SU-DHL-6 (cell line): ENCODE measurements at regions not wholly inside any gene's neighbourhood (a gene's known extent, or its start where the extent isn't known, plus 50 kb on each side); places are given as distances from the start of the nearest gene placed in this dataset.
"Not testable (repeated sequence)": the region's sequence is repeated elsewhere in the genome, so short reads cannot be mapped to it uniquely, and the experiment has no call there.

ENCODE experiments used
- H2AFZ ChIP-seq: fragments of 200-600 bp; sonication (generic); 2 replicates; pipeline ENCODE4 v1.6.1; 2014; ENCODE audit warnings: low read depth, mild to moderate bottlenecking, moderate library complexity, mixed read lengths, antibody characterized with exemption, low read length; ENCODE audit not compliant: severe bottlenecking
- H3F3A ChIP-seq: fragments of 200-600 bp; shearing (Covaris generic); 2 replicates; pipeline ENCODE4 v1.6.0; 2016; ENCODE audit warnings: antibody characterized with exemption, mild to moderate bottlenecking; ENCODE audit not compliant: insufficient read depth
- H3K27ac ChIP-seq: fragments of 200-600 bp; sonication (generic); 2 replicates; pipeline ENCODE4 v1.5.1; 2016; ENCODE audit warnings: low read depth, mild to moderate bottlenecking, low read length, moderate library complexity, mixed read lengths
- H3K27me3 ChIP-seq: fragments of 200-600 bp; sonication (generic), shearing (Covaris generic); 2 replicates; pipeline ENCODE4 v1.6.0; 2014; ENCODE audit warnings: mild to moderate bottlenecking, low read length
- H3K36me3 ChIP-seq: fragments of 200-600 bp; sonication (generic); 2 replicates; pipeline ENCODE4 v1.6.1; 2014; ENCODE audit warnings: mild to moderate bottlenecking, low read length, mixed read lengths
- H3K4me2 ChIP-seq: fragments of 300-600, 200-600 bp; shearing (Covaris generic), sonication (generic); 2 replicates; pipeline ENCODE4 v1.6.0; 2014; ENCODE audit warnings: low read length, low read depth, mild to moderate bottlenecking; ENCODE audit not compliant: poor library complexity, severe bottlenecking
- H3K4me3 ChIP-seq: fragments of 200-600 bp; sonication (generic); 2 replicates; pipeline ENCODE4 v1.5.1; 2014; ENCODE audit warnings: antibody characterized with exemption, low read length, mild to moderate bottlenecking, mixed read lengths; ENCODE audit not compliant: insufficient read depth, poor library complexity, severe bottlenecking
- H3K79me2 ChIP-seq: fragments of 200-600 bp; sonication (generic); 2 replicates; pipeline ENCODE4 v1.6.1; 2014; ENCODE audit warnings: mild to moderate bottlenecking, low read length, moderate library complexity; ENCODE audit not compliant: insufficient read depth
- H3K9ac ChIP-seq: fragments of 200-600 bp; sonication (generic); 2 replicates; pipeline ENCODE4 v1.7.0; 2014; ENCODE audit warnings: mild to moderate bottlenecking, low read length
- H3K9me2 ChIP-seq: fragments of 200-600 bp; sonication (generic); replicated peaks from 2 replicates; pipeline ENCODE4 v1.6.1; 2014; ENCODE audit warnings: low read length; ENCODE audit not compliant: insufficient read depth
- H3K9me3 ChIP-seq: fragments of 200-600 bp; sonication (generic); 2 replicates; pipeline ENCODE4 v1.6.1; 2014; ENCODE audit warnings: low read length, mixed read lengths; ENCODE audit not compliant: insufficient read depth
- H4K20me1 ChIP-seq: fragments of 200-600 bp; sonication (generic); 2 replicates; pipeline ENCODE4 v1.6.1; 2014; ENCODE audit warnings: low read depth, mild to moderate bottlenecking, antibody characterized with exemption, low read length, moderate library complexity, mixed read lengths
- EZH2phosphoT487 ChIP-seq: fragments of 200-600 bp; sonication (generic), shearing (Covaris generic); conservative IDR thresholded peaks from 2 replicates; pipeline ENCODE4 v1.6.1; 2018; ENCODE audit warnings: mild to moderate bottlenecking, antibody characterized with exemption, low read length, moderate library complexity, mixed read lengths
- TF ChIP-seq, protein P1 (sequence below): fragments of 200-600 bp; sonication (generic); IDR thresholded peaks from one replicate; pipeline ENCODE4 v1.5.1; 2017; ENCODE audit warnings: antibody characterized with exemption, mild to moderate bottlenecking, low read length, moderate library complexity; ENCODE audit not compliant: insufficient read depth, poor library complexity, severe bottlenecking

DNA sequence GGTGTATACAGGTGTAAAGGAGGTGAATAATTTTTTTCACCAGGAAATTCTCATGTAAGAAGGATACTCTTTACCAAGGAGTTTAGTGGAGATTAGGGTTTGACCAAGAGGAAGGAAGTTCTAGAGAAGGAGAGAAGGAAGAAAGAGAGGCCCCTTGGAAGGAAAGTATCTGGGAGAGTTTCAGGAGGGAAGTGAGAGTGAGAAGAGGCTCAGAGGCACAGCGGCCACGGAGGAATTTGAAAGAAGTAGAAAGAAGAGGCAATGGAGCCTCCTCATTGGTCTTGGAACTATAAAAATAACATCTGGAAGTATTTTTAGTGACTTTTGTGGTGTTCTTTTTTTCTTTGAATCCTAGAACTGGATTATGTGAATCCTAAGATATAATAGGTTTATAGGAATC lies 50.8 kb upstream of the MCUR1 start:
- Histone ChIP-seq H3F3A (no peaks in the 10 kb centered on the region), H4K20me1 (no peaks in the 10 kb centered on the region), H3K9me3 (no peaks in the 10 kb centered on the region), H3K4me2 (no peak overlapping the region), H3K79me2 (no peaks in the 10 kb centered on the region), H3K9ac (no peak overlapping the region), H2AFZ (no peak overlapping the region), H3K27me3 (no peaks in the 10 kb centered on the region), H3K4me3 (no peak overlapping the region), H3K36me3 (no peaks in the 10 kb centered on the region), H3K9me2 (no peaks in the 10 kb centered on the region), H3K27ac (no peak overlapping the region)
- no peak for TF ChIP-seq EZH2phosphoT487
- TF ChIP-seq, protein P1, sequence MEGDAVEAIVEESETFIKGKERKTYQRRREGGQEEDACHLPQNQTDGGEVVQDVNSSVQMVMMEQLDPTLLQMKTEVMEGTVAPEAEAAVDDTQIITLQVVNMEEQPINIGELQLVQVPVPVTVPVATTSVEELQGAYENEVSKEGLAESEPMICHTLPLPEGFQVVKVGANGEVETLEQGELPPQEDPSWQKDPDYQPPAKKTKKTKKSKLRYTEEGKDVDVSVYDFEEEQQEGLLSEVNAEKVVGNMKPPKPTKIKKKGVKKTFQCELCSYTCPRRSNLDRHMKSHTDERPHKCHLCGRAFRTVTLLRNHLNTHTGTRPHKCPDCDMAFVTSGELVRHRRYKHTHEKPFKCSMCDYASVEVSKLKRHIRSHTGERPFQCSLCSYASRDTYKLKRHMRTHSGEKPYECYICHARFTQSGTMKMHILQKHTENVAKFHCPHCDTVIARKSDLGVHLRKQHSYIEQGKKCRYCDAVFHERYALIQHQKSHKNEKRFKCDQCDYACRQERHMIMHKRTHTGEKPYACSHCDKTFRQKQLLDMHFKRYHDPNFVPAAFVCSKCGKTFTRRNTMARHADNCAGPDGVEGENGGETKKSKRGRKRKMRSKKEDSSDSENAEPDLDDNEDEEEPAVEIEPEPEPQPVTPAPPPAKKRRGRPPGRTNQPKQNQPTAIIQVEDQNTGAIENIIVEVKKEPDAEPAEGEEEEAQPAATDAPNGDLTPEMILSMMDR: no peak

- not testable (repeated sequence) for H3K27me3 ChIP-seq, H2AFZ ChIP-seq, H3K9me2 ChIP-seq, H3K79me2 ChIP-seq, H3K36me3 ChIP-seq, H3K9ac ChIP-seq, H3K4me2 ChIP-seq, H4K20me1 ChIP-seq, H3F3A ChIP-seq, H3K27ac ChIP-seq, H3K9me3 ChIP-seq, H3K4me3 ChIP-seq
Measured at GRCh38 chr6:13864669-13865068, 50.3 kb upstream of the MCUR1 start.
